ENCODE measurements at regions not wholly inside any gene's neighbourhood (a gene's known extent, or its start where the extent isn't known, plus 50 kb on each side); places are given as distances from the start of the nearest gene placed in this dataset.

DNA sequence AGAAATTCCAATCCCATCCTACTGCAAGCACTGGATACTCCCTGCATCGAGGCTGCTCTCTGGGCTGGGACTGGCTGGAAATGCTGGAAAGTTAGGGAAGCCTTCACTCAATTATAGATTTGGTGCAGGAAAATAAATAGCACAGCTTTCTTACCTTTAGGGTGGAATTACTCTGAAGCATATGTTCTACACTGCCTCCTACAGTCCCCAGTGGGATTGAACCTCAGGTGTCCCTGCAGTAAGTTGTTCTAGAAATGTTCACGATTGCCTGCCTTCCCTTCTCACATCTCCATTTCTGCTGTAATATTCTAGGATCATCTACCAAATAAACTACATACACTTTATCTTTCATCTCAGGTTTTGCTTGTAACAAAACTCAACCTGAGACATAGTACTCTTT, 536.7 kb upstream of the LMCD1 start:
- no peak overlapping the region for H3K4ac ChIP-seq (ENCODE audit: low read depth, low read length)
- CTCF ChIA-PET, result no interaction called here
- H3K4me2 ChIP-seq (ENCODE audit: low read depth, low read length), result no peak overlapping the region
- no peak overlapping the region for H2AK5ac ChIP-seq (ENCODE audit: low read depth, low read length)
- no peaks in the 10 kb centered on the region for H3K4me1 ChIP-seq (ENCODE audit: control insufficient read depth, insufficient read depth, low read length)
- H3K9me3 ChIP-seq (ENCODE audit: control insufficient read depth, insufficient read depth, low read length), result peaks cover 10% of the 10 kb centered on the region
- H2BK20ac ChIP-seq (ENCODE audit: low read depth, low read length), result no peak overlapping the region
- no peak overlapping the region for H3K9ac ChIP-seq (ENCODE audit: low read depth, low read length)
- H3K18ac ChIP-seq (ENCODE audit: low read depth, low read length), result no peak overlapping the region
- no peak overlapping the region for H4K5ac ChIP-seq (ENCODE audit: low read depth, low read length)
- intact Hi-C loops (cut with micrococcal nuclease), result no loop called here
- in situ Hi-C loops (cut with MboI; ENCODE audit: low sequenced_read_pairs), result no loop called here
- no peak overlapping the region for H3K14ac ChIP-seq (replicated peaks; ENCODE audit: low read depth, low read length)
- WGBS, 2 experiments (ENCODE audit: extremely low coverage in 2 of 2, insufficient read length in 1 of 2), result 50% methylated on average over 1 of the region's 2 CpGs; no CpG with 5 or more reads in 1 of the 2 experiments
- no peaks in the 10 kb centered on the region for H3K9me1 ChIP-seq (ENCODE audit: insufficient read depth, low read length)
- ATAC-seq (ENCODE audit: low read depth) (no peak), DNase-seq (no peak)
- TF ChIP-seq SMC3 (IDR thresholded peaks at IDR 0.05; ENCODE audit: low read depth, low read length) (no peak), FOS (IDR thresholded peaks at IDR 0.05; ENCODE audit: low read depth, low read length) (no peak), NFE2L2 (IDR thresholded peaks at IDR 0.05; ENCODE audit: low read depth, low read length) (no peak), MAFK (IDR thresholded peaks at IDR 0.05; ENCODE audit: low read depth, low read length) (no peak), POLR2A (IDR thresholded peaks at IDR 0.05; ENCODE audit: low read depth, low read length) (no peak), BHLHE40 (IDR thresholded peaks at IDR 0.05; ENCODE audit: low read depth, low read length) (no peak), CHD1 (IDR thresholded peaks at IDR 0.05; ENCODE audit: low read depth, low read length) (no peak), RAD21 (IDR thresholded peaks at IDR 0.05; ENCODE audit: low read length) (no peak), CTCF (conservative IDR thresholded peaks at IDR 0.05; ENCODE audit: low read depth, low read length) (no peak), RCOR1 (IDR thresholded peaks at IDR 0.05; ENCODE audit: insufficient replicate concordance, low read length) (no peak), RFX5 (IDR thresholded peaks at IDR 0.05; ENCODE audit: low read depth, low read length) (no peak), CEBPB (IDR thresholded peaks at IDR 0.05; ENCODE audit: low read depth, low read length) (no peak), ELK1 (IDR thresholded peaks at IDR 0.05; ENCODE audit: borderline replicate concordance, low read depth, low read length) (no peak), MXI1 (IDR thresholded peaks at IDR 0.05; ENCODE audit: borderline replicate concordance, low read depth, low read length) (no peak)
- TF ChIP-seq, protein P1, sequence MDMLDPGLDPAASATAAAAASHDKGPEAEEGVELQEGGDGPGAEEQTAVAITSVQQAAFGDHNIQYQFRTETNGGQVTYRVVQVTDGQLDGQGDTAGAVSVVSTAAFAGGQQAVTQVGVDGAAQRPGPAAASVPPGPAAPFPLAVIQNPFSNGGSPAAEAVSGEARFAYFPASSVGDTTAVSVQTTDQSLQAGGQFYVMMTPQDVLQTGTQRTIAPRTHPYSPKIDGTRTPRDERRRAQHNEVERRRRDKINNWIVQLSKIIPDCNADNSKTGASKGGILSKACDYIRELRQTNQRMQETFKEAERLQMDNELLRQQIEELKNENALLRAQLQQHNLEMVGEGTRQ (IDR thresholded peaks at IDR 0.05; ENCODE audit: low read depth, low read length), result no peak
- H2AK9ac ChIP-seq (replicated peaks; ENCODE audit: low read depth, low read length, poor library complexity), result no peak overlapping the region
- no TSS peak for BruUV-seq (replicated peaks)
- H3K79me1 ChIP-seq (ENCODE audit: low read depth in 1 of 2, low read length in 2 of 2), result no peaks in the 10 kb centered on the region
- H3K4me3 ChIP-seq (ENCODE audit: insufficient read depth, low read depth, low read length), result no peak overlapping the region
- no peak overlapping the region for H2BK120ac ChIP-seq (ENCODE audit: low read depth, low read length)
- no peak overlapping the region for H2AFZ ChIP-seq (replicated peaks; ENCODE audit: low read length, poor library complexity)
- no peaks in the 10 kb centered on the region for H3K27me3 ChIP-seq (ENCODE audit: control insufficient read depth, insufficient read depth, low read length)
- dilution Hi-C loops (cut with HindIII; ENCODE audit: low sequenced_read_pairs, unreplicated experiment), result no loop called here
- H3K27ac ChIP-seq (ENCODE audit: insufficient read depth, low read length), result no peak overlapping the region
- POLR2A ChIA-PET (ENCODE audit: unreplicated experiment), result no interaction called here
- H3K56ac ChIP-seq (ENCODE audit: extremely low read depth, insufficient read depth, low read length), result no peak overlapping the region
- H4K8ac ChIP-seq (ENCODE audit: low read depth in 2 of 2, low read length in 2 of 2), result no peak overlapping the region
- H2BK5ac ChIP-seq (ENCODE audit: low read depth, low read length, poor library complexity, severe bottlenecking), result no peak overlapping the region
- no peak overlapping the region for H3K23ac ChIP-seq (ENCODE audit: low read depth, low read length)
- no peak overlapping the region for H4K91ac ChIP-seq (ENCODE audit: insufficient read depth, low read depth, low read length)
- no peaks in the 10 kb centered on the region for H4K20me1 ChIP-seq (ENCODE audit: insufficient read depth, low read length)
- no peak overlapping the region for H2BK15ac ChIP-seq (ENCODE audit: low read depth, low read length)
- no peaks in the 10 kb centered on the region for H3K36me3 ChIP-seq (ENCODE audit: control insufficient read depth, insufficient read depth, low read length)

Data from IMR-90 (cell line).